Thoracic aorta (tissue), 2 donors: ENCODE measurements at regions not wholly inside any gene's neighbourhood (a gene's known extent, or its start where the extent isn't known, plus 50 kb on each side); places are given as distances from the start of the nearest gene placed in this dataset.

Experiments used
- ATAC-seq: fragments of 150-250 bp; one replicate; pipeline ENCODE4 v1.8.0; 2017; ENCODE audit warnings: low read depth; ENCODE audit not compliant: insufficient number of reproducible peaks, low FRiP score
- DNase-seq: peaks from one replicate; pipeline ENCODE4 v3.0.0-alpha.2; 2020; ENCODE audit warnings: low spot score
- H3K27ac ChIP-seq, 2 donors: fragments of 200-600 bp; sonication (generic); 1 replicate in 1 of 2; 2 replicates in 1 of 2; pipeline ENCODE4 v1.5.1; 2016; ENCODE audit warnings: mild to moderate bottlenecking in 2 of 2, moderate library complexity in 2 of 2
- H3K27me3 ChIP-seq: fragments of 200-600 bp; sonication (generic); replicated peaks from 2 replicates; pipeline ENCODE4 v1.6.0; 2016; ENCODE audit warnings: mild to moderate bottlenecking; ENCODE audit not compliant: insufficient read depth
- H3K36me3 ChIP-seq: fragments of 200-600 bp; sonication (generic); one replicate; pipeline ENCODE4 v1.5.1; 2016
- H3K4me1 ChIP-seq, 2 donors: fragments of 200-600 bp; sonication (generic); 1 replicate in 1 of 2; 2 replicates in 1 of 2; pipeline versions ENCODE4 v1.5.1 to v1.6.0; 2016; ENCODE audit warnings: low read depth in 2 of 2, mild to moderate bottlenecking in 1 of 2; ENCODE audit not compliant: control insufficient read depth in 1 of 2
- H3K4me3 ChIP-seq: fragments of 200-600 bp; sonication (generic); 2 replicates; pipeline ENCODE4 v1.5.1; 2016; ENCODE audit warnings: mild to moderate bottlenecking
- H3K9me3 ChIP-seq: fragments of 200-600 bp; sonication (generic); 2 replicates; pipeline ENCODE4 v1.5.1; 2016
- CTCF ChIP-seq: fragments of 200-600 bp; sonication (generic); IDR thresholded peaks from one replicate; pipeline ENCODE4 v1.5.1; 2019; ENCODE audit warnings: antibody characterized with exemption

GRCh38 chr5:143713047-143714003 lies 98.6 kb upstream of the HMHB1 start:
- ATAC-seq (no peak), DNase-seq (no peak)
- no peak overlapping the region for H3K4me3 ChIP-seq
- H3K27ac ChIP-seq: no peak overlapping the region
- no peaks in the 10 kb centered on the region for H3K4me1 ChIP-seq
- no peak for TF ChIP-seq CTCF
- H3K36me3 ChIP-seq: no peaks in the 10 kb centered on the region
- H3K9me3 ChIP-seq: no peaks in the 10 kb centered on the region
- H3K27me3 ChIP-seq: no peaks in the 10 kb centered on the region

- H3K27me3 ChIP-seq: no peaks in the 10 kb centered on the region
- no peak for ATAC-seq
Measured at GRCh38 chr5:143708672-143709071, 103.3 kb upstream of the HMHB1 start.

GRCh38 chr5:143707806-143708205 lies 104.2 kb upstream of the HMHB1 start:
- no peaks in the 10 kb centered on the region for H3K4me1 ChIP-seq
- H3K4me3 ChIP-seq: no peak overlapping the region
- H3K27me3 ChIP-seq: no peaks in the 10 kb centered on the region
- H3K9me3 ChIP-seq: no peaks in the 10 kb centered on the region
- no peaks in the 10 kb centered on the region for H3K36me3 ChIP-seq
- TF ChIP-seq CTCF: no peak
- H3K27ac ChIP-seq: no peak overlapping the region
- DNase-seq (no peak), ATAC-seq (no peak)

More at GRCh38 chr5:143708672-143709071, 103.3 kb upstream of the HMHB1 start:
- no peak for TF ChIP-seq CTCF
- DNase-seq: no peak
- no peaks in the 10 kb centered on the region for H3K4me1 ChIP-seq
- H3K36me3 ChIP-seq: no peaks in the 10 kb centered on the region
- H3K9me3 ChIP-seq: no peaks in the 10 kb centered on the region
- no peak overlapping the region for H3K4me3 ChIP-seq
- no peak overlapping the region for H3K27ac ChIP-seq

- no peaks in the 10 kb centered on the region for H3K4me1 ChIP-seq
- H3K9me3 ChIP-seq: no peaks in the 10 kb centered on the region
Measured at GRCh38 chr5:143705381-143705780, 106.6 kb upstream of the HMHB1 start.

More at GRCh38 chr5:143705381-143705780, 106.6 kb upstream of the HMHB1 start:
- H3K4me3 ChIP-seq: no peak overlapping the region
- H3K27me3 ChIP-seq: no peaks in the 10 kb centered on the region
- ATAC-seq: no peak
- no peaks in the 10 kb centered on the region for H3K36me3 ChIP-seq
- no peak for TF ChIP-seq CTCF
- H3K27ac ChIP-seq: no peak overlapping the region
- DNase-seq: no peak
